ENCODE measurements at regions not wholly inside any gene's neighbourhood (a gene's known extent, or its start where the extent isn't known, plus 50 kb on each side); places are given as distances from the start of the nearest gene placed in this dataset.

GRCh38 chr1:200267937-200268336 is 141.9 kb downstream of the ZNF281 start:
- H3K4me3 ChIP-seq, result no peak overlapping the region
- WGBS (ENCODE audit: insufficient coverage, low coverage, low lambda C conversion rate, missing lambda C conversion rate), result 87% methylated on average over 1 of the region's 1 CpG
- no peaks in the 10 kb centered on the region for H3K9me3 ChIP-seq
- intact Hi-C loops (cut with DNase I), result no loop called here
- no peaks in the 10 kb centered on the region for H3K36me3 ChIP-seq
- peaks cover 0 to 13% (median 3%) of the 10 kb centered on the region in 4 donors for H3K4me1 ChIP-seq
- ATAC-seq (no peak), DNase-seq (no peak)
- no peak overlapping the region for H3K27ac ChIP-seq
- TF ChIP-seq CTCF (IDR thresholded peaks at IDR 0.05), result no peak
- no peak for TF ChIP-seq POLR2A (IDR thresholded peaks at IDR 0.05)
- H3K27me3 ChIP-seq, result no peaks in the 10 kb centered on the region

- peak overlapping the region in 1 of 3 donors; percentile 29 for H3K27ac ChIP-seq
- peak; percentile 20 to 50 (median 34) for ATAC-seq
- H3K36me3 ChIP-seq, result no peaks in the 10 kb centered on the region
- no peak for DNase-seq
- no peaks in the 10 kb centered on the region for H3K9me3 ChIP-seq
- intact Hi-C loops (cut with DNase I), result no loop called here
- H3K4me1 ChIP-seq, result peaks cover 0 to 9% (median under 1%) of the 10 kb centered on the region in 4 donors
- no peaks in the 10 kb centered on the region for H3K27me3 ChIP-seq
- WGBS (ENCODE audit: insufficient coverage, low coverage, low lambda C conversion rate, missing lambda C conversion rate), result 35% methylated on average over 4 of the region's 4 CpGs
- H3K4me3 ChIP-seq, result no peak overlapping the region
- no peak for TF ChIP-seq POLR2A (IDR thresholded peaks at IDR 0.05)
Measured at GRCh38 chr1:200267458-200267857, 142.4 kb downstream of the ZNF281 start.

GRCh38 chr1:200266871-200267270 is 143.0 kb downstream of the ZNF281 start:
- intact Hi-C loops (cut with DNase I), result no loop called here
- Histone ChIP-seq H3K9me3 (no peaks in the 10 kb centered on the region), H3K4me1 (peaks cover 0 to 5% (median 0%) of the 10 kb centered on the region in 4 donors), H3K27ac (no peak overlapping the region), H3K36me3 (no peaks in the 10 kb centered on the region), H3K27me3 (no peaks in the 10 kb centered on the region), H3K4me3 (no peak overlapping the region)
- TF ChIP-seq CTCF (IDR thresholded peaks at IDR 0.05) (no peak), POLR2A (IDR thresholded peaks at IDR 0.05) (no peak)
- 82% methylated on average over 3 of the region's 3 CpGs for WGBS (ENCODE audit: insufficient coverage, low coverage, low lambda C conversion rate, missing lambda C conversion rate)
- ATAC-seq, result no peak
- no peak for DNase-seq

- DNase-seq, result no peak
- H3K9me3 ChIP-seq, result no peaks in the 10 kb centered on the region
- TF ChIP-seq CTCF (IDR thresholded peaks at IDR 0.05) (no peak), POLR2A (IDR thresholded peaks at IDR 0.05) (no peak)
- H3K4me3 ChIP-seq, result no peak overlapping the region
- no peak overlapping the region for H3K27ac ChIP-seq
- H3K36me3 ChIP-seq, result no peaks in the 10 kb centered on the region
- ATAC-seq, result no peak
- peaks cover 0 to 5% (median 0%) of the 10 kb centered on the region in 4 donors for H3K4me1 ChIP-seq
- WGBS (ENCODE audit: insufficient coverage, low coverage, low lambda C conversion rate, missing lambda C conversion rate), result 91% methylated on average over 5 of the region's 5 CpGs
- intact Hi-C loops (cut with DNase I), result no loop called here
- H3K27me3 ChIP-seq, result no peaks in the 10 kb centered on the region
Measured at GRCh38 chr1:200265881-200266280, 144.0 kb downstream of the ZNF281 start.

- ATAC-seq, result no peak
- Histone ChIP-seq H3K9me3 (no peaks in the 10 kb centered on the region), H3K27ac (no peak overlapping the region), H3K36me3 (no peaks in the 10 kb centered on the region), H3K4me3 (no peak overlapping the region), H3K4me1 (peaks cover 0 to 5% (median 0%) of the 10 kb centered on the region in 4 donors), H3K27me3 (no peaks in the 10 kb centered on the region)
- 83% methylated on average over 1 of the region's 1 CpG for whole genome bisulfite sequencing (ENCODE audit: insufficient coverage, low coverage, low lambda C conversion rate, missing lambda C conversion rate)
- intact Hi-C loops (cut with DNase I), result no loop called here
- no peak for DNase-seq
- no peak for TF ChIP-seq CTCF (IDR thresholded peaks at IDR 0.05)
- no peak for TF ChIP-seq POLR2A (IDR thresholded peaks at IDR 0.05)
Measured at GRCh38 chr1:200265104-200265503, 144.7 kb downstream of the ZNF281 start.

Data from right lobe of liver (tissue), 6 donors.